Panc1 (cell line): ENCODE measurements at regions not wholly inside any gene's neighbourhood (a gene's known extent, or its start where the extent isn't known, plus 50 kb on each side); places are given as distances from the start of the nearest gene placed in this dataset.

Experiments used
- CTCF ChIP-seq: fragments of 450-650 bp; IDR thresholded peaks from 2 replicates; pipeline ENCODE4 v1.5.1; 2017; ENCODE audit warnings: mild to moderate bottlenecking
- REST ChIP-seq, 2 experiments: IDR thresholded peaks; 2 replicates each; pipeline ENCODE4 v1.6.1; 2011 to 2012; ENCODE audit warnings: low read depth in 2 of 2, control low read depth in 1 of 2, low read length in 1 of 2, mild to moderate bottlenecking in 1 of 2, moderate library complexity in 1 of 2; ENCODE audit not compliant: insufficient read depth in 1 of 2

- no peak for TF ChIP-seq REST (IDR thresholded peaks at IDR 0.05; ENCODE audit: insufficient read depth in 1 of 2, low read depth in 2 of 2, low read length in 1 of 2)
- TF ChIP-seq CTCF: no peak
These were observed 58.6 kb upstream of the LMNB1 start for GRCh38 chr5:126718236-126718868.
